ENCODE measurements at regions not wholly inside any gene's neighbourhood (a gene's known extent, or its start where the extent isn't known, plus 50 kb on each side); places are given as distances from the start of the nearest gene placed in this dataset.

DNA sequence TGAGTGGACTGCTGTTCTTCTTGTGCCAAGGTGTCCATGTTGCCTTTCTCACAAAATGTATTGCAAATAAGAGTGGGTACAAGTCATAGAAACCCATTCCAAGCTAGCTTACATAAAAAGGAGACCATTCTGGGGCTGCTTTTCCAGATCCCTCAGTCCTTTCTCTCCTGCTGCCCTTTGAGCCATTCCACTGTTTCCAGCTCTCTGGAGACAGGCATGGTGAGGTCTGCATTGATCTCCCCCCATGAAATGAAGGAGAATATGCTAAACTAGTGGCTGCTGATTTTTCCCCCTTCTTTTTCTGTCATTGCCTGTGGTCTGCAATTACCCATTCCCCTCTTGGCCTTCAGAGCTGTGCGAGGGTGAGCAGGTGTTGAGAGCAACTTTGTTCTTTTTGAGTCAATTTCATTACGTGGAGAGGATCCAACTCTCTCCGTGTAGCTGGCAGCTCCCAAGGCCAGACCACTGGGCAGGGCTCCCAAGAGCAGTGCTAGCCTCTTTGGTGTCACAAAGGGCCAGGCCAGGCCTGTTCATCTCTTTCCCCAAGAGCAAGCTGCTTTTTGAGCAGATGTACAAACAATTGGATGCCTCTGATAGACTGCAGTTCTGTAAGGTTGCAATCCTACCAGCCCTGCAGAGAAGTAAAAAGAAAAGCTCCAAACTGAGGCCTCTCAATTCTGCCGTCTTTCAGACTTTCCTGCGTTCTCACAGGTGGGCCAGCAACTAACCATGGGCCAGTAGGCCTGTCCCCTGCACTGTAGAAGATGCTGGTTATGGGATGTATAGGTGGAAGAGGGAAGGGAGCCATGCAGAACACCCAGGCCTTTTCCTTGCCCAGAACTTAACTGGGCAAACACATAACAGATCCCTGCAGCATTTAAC lies 96.1 kb upstream of the ARMC2 start:
- peaks cover 2% of the 10 kb centered on the region; the same call in 1 of the 2 replicates for H3K4me1 ChIP-seq (ENCODE audit: control insufficient read depth, insufficient read depth, low read length)
- no peaks in the 10 kb centered on the region for H3K36me3 ChIP-seq (ENCODE audit: control insufficient read depth in 2 of 2, insufficient read depth in 1 of 2, low read length in 2 of 2)
- H3K4me3 ChIP-seq (ENCODE audit: low read depth, low read length): no peak overlapping the region
- ChIA-PET POLR2A (no interaction called here), CTCF (interaction anchor here (0.6 to 1.3 kb wide), 3 partner anchors 30 to 145 kb away, joined by 3 read pairs; no protein-coding TSS in a partner anchor)
- TF ChIP-seq GFI1B (tag by site-specific recombination; IDR thresholded peaks at IDR 0.05) (no peak), OSR2 (tag by site-specific recombination; IDR thresholded peaks at IDR 0.05) (no peak), ZNF707 (tag by site-specific recombination; IDR thresholded peaks at IDR 0.05) (no peak), ZNF571 (tag by site-specific recombination; IDR thresholded peaks at IDR 0.05) (no peak), WT1 (tag by site-specific recombination; IDR thresholded peaks at IDR 0.05) (no peak), ZNF558 (tag by site-specific recombination; IDR thresholded peaks at IDR 0.05) (no peak), ZNF169 (tag by site-specific recombination; IDR thresholded peaks at IDR 0.05) (no peak), GLIS2 (tag by site-specific recombination; IDR thresholded peaks at IDR 0.05) (no peak), HOXD13 (CRISPR knock-in tag; IDR thresholded peaks at IDR 0.05; ENCODE audit: borderline replicate concordance) (no peak), ZNF138 (tag by site-specific recombination; IDR thresholded peaks at IDR 0.05; ENCODE audit: borderline replicate concordance) (no peak)
- TF ChIP-seq, protein P1, sequence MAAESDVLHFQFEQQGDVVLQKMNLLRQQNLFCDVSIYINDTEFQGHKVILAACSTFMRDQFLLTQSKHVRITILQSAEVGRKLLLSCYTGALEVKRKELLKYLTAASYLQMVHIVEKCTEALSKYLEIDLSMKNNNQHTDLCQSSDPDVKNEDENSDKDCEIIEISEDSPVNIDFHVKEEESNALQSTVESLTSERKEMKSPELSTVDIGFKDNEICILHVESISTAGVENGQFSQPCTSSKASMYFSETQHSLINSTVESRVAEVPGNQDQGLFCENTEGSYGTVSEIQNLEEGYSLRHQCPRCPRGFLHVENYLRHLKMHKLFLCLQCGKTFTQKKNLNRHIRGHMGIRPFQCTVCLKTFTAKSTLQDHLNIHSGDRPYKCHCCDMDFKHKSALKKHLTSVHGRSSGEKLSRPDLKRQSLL (tag by site-specific recombination; IDR thresholded peaks at IDR 0.05): no peak
- TF ChIP-seq, protein P2, sequence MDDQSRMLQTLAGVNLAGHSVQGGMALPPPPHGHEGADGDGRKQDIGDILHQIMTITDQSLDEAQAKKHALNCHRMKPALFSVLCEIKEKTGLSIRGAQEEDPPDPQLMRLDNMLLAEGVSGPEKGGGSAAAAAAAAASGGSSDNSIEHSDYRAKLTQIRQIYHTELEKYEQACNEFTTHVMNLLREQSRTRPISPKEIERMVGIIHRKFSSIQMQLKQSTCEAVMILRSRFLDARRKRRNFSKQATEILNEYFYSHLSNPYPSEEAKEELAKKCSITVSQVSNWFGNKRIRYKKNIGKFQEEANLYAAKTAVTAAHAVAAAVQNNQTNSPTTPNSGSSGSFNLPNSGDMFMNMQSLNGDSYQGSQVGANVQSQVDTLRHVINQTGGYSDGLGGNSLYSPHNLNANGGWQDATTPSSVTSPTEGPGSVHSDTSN (CRISPR knock-in tag; IDR thresholded peaks at IDR 0.05): no peak
- TF ChIP-seq, protein P3, sequence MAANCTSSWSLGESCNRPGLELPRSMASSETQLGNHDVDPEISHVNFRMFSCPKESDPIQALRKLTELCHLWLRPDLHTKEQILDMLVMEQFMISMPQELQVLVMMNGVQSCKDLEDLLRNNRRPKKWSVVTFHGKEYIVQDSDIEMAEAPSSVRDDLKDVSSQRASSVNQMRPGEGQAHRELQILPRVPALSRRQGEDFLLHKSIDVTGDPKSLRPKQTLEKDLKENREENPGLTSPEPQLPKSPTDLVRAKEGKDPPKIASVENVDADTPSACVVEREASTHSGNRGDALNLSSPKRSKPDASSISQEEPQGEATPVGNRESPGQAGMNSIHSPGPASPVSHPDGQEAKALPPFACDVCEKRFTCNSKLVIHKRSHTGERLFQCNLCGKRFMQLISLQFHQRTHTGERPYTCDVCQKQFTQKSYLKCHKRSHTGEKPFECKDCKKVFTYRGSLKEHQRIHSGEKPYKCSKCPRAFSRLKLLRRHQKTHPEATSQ (tag by site-specific recombination; IDR thresholded peaks at IDR 0.05): no peak
- TF ChIP-seq, protein P4, sequence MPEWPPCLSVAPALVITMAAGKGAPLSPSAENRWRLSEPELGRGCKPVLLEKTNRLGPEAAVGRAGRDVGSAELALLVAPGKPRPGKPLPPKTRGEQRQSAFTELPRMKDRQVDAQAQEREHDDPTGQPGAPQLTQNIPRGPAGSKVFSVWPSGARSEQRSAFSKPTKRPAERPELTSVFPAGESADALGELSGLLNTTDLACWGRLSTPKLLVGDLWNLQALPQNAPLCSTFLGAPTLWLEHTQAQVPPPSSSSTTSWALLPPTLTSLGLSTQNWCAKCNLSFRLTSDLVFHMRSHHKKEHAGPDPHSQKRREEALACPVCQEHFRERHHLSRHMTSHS (tag by site-specific recombination; IDR thresholded peaks at IDR 0.05): no peak
- TF ChIP-seq, protein P5, sequence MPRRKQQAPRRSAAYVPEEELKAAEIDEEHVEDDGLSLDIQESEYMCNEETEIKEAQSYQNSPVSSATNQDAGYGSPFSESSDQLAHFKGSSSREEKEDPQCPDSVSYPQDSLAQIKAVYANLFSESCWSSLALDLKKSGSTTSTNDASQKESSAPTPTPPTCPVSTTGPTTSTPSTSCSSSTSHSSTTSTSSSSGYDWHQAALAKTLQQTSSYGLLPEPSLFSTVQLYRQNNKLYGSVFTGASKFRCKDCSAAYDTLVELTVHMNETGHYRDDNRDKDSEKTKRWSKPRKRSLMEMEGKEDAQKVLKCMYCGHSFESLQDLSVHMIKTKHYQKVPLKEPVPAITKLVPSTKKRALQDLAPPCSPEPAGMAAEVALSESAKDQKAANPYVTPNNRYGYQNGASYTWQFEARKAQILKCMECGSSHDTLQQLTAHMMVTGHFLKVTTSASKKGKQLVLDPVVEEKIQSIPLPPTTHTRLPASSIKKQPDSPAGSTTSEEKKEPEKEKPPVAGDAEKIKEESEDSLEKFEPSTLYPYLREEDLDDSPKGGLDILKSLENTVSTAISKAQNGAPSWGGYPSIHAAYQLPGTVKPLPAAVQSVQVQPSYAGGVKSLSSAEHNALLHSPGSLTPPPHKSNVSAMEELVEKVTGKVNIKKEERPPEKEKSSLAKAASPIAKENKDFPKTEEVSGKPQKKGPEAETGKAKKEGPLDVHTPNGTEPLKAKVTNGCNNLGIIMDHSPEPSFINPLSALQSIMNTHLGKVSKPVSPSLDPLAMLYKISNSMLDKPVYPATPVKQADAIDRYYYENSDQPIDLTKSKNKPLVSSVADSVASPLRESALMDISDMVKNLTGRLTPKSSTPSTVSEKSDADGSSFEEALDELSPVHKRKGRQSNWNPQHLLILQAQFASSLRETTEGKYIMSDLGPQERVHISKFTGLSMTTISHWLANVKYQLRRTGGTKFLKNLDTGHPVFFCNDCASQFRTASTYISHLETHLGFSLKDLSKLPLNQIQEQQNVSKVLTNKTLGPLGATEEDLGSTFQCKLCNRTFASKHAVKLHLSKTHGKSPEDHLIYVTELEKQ (tag by site-specific recombination; IDR thresholded peaks at IDR 0.05; ENCODE audit: borderline replicate concordance): no peak
- TF ChIP-seq, protein P6, sequence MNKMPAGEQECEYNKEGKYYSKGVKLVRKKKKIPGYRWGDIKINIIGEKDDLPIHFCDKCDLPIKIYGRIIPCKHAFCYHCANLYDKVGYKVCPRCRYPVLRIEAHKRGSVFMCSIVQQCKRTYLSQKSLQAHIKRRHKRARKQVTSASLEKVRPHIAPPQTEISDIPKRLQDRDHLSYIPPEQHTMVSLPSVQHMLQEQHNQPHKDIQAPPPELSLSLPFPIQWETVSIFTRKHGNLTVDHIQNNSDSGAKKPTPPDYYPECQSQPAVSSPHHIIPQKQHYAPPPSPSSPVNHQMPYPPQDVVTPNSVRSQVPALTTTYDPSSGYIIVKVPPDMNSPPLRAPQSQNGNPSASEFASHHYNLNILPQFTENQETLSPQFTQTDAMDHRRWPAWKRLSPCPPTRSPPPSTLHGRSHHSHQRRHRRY (tag by site-specific recombination; IDR thresholded peaks at IDR 0.05): no peak
- no peak overlapping the region for H3K27ac ChIP-seq (ENCODE audit: extremely low read depth, low read depth, low read length)
- no peaks in the 10 kb centered on the region for H3K9me3 ChIP-seq (ENCODE audit: control insufficient read depth, insufficient read depth, low read depth, low read length)

Measured in HEK293 (cell line).